ENCODE measurements at regions not wholly inside any gene's neighbourhood (a gene's known extent, or its start where the extent isn't known, plus 50 kb on each side); places are given as distances from the start of the nearest gene placed in this dataset.
"Not testable (repeated sequence)": the region's sequence is repeated elsewhere in the genome, so short reads cannot be mapped to it uniquely, and the experiment has no call there.

DNA sequence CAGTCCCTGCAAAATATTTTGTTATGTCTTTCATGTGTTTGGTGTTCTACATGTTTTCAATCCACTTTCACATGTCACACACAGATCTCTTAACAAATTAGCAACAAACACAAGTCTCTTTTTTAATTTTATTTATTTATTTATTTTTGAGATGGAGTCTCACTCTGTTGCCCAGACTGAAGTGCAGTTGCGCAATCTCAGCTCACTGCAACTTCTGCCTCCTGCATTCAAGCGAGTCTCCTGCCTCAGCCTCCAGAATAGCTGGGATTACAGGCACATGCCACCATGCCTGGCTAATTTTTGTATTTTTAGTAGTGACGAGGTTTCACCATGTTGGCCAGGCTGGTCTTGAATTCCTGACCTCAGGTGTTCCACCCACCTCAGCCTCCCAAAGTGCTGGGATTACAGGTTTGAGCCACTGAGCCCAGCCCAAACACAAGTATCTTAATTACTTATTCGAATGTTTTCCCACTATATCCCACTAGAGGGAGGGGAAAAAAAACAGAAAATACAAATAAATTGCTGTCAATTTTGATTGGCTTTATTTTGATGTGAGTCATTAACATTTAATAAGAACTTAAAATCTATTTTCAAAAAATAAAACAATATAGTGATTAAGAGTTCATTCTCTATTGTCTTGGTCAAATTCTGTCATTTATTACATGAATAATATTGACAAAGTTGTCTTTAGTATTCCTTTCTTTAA lies 1641.0 kb upstream of the CELF4 start:
- not testable (repeated sequence) for DNase-seq

DNA sequence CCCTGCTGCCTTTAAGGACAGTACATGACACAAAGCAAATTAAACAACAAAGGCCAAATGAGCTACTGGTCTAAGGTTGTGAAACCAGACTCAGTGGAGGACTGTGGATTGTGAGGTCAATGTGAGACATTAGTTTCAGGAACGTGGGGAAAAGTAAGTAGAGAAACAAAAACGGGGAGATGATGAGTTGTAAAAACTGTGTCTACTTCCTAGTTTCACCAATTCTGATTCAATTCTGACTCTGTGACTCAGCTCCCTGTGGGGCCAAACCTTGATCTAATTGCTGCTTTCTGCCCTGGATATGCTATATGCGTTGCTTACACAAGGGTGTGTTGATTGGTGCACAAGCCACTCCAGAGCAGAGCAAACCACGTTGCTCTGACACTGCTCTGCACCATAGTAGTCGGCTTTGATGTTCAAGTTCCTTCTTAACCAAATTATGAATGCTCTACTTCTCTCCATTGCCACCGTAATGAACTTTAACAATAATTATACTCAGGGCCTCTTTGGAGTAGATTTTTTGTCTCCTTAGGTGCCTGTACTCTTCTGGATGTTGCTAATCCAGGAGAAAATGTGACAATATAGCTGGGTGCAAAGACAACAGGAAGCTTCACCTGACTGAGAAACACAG lies 1640.1 kb upstream of the CELF4 start:
- no peak for DNase-seq

DNA sequence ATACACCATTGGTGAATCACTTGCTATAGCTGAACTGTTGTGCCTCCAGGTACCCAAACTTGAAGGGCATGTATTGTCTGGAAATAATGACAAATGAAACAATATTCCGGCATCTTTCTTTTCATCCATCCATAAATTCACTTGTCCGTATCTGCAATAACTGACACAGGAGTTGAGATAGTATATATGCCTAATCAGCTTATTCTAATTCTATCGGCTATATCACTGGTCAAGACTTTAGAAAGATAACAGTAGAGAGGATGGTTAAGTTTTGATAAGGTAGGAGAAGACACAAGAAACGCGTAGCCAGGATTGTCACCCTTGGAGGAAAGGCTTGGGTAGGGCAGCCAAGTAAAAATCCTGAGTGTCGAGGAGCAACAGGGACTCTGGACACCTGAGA lies 1634.6 kb upstream of the CELF4 start:
- DNase-seq = no peak

DNA sequence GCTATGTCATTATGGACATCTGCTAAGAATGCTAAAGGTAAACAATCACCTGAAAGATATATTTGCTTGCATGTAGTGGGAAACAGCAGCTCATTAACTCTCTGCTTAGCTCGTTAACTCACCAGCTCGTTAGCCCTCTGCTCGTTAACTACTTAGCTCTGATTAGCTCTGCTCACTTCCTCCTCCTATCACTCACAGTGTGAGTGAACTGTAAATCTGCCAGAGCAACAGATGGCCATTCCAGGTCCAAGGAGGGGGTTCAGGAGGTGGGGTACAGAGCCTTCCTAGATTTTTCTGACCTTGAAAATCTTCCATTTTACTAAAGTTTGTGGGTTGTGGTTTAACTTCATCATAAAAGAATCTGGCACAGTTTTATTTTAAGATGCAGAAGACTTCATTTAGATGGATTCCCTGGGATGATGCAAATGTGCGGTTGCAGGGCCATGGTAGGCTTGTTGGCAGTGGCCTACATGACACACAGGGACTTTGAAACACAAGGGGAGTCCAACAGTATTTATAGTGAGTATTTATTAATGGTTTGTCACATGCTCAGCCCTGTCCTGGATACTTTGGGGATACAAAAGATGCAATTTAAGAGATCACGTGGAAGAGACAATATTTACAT lies 1633.7 kb upstream of the CELF4 start:
- DNase-seq = no peak

DNA sequence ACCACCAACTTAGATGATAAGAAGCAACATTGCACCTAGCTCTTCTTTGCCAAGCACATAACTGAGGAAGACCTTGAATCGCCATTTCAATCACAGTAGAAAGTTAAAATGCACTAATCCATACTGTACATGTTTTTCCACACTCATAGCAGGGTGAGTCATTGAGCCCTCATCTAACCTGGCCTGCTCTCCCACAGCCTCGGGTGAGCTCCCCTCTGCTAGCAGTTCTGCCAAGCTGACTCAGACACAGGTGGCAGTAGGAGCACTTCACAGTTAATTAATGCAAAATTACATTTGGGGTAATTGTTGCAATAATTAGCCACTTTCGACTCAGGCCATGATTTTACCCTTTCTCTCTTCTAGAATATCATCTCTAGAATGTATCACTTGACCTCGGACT lies 1632.8 kb upstream of the CELF4 start:
- no peak for DNase-seq

DNA sequence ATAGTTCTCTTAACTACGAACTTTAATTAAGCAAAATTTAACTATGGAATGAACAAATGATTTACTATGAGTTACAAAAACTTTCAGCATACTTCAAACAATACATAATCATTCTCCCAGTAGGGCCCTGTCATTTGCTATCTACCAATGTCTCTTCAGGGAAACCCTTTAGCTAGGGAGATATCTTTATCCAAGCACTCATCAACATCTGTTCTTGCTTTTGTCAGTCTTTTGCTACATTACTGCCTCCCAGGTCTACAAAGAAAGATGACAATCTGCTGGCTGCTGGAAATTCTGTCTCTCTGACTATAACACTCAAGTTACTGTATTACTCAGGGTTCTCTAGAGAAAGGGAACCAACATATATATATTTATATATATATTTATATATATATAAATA lies 1626.3 kb upstream of the CELF4 start:
- no peak for DNase-seq

DNA sequence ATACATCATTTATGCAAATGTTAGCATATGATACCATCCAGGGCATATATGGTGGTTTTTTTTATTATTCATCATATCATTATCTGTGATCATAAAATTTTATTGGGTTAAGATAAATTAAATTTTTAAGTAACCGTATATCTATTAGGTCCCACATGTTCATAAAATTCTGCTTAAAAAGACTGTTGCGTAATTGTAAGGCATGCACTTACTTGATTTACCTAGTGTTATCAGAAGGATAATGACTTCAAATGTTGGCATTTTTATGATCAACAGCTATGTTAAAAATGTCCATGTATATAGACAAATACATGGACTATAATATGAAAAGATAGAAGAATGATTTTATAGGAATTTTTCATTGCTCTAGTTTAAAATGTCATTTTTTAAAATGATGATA lies 1625.5 kb upstream of the CELF4 start:
- no peak for DNase-seq

DNA sequence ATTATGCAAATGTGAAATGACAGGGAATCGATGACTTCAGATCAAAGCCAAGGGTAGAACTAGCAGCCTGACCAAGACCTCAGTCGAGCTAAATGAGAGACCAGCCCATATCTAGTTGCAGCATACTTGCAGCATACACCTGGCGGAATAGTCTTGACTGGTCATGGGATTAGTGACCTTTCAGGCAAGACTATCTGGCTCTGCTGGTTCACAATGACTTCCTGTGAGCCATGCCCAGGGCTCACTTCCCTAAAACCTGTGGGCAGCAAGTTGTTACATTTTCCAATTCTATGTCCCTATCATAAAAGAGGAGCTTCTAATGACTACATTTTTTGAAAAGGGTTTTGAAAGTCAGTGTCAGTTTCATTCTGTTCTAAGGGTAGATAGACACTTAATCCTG lies 1624.9 kb upstream of the CELF4 start:
- DNase-seq = no peak

DNA sequence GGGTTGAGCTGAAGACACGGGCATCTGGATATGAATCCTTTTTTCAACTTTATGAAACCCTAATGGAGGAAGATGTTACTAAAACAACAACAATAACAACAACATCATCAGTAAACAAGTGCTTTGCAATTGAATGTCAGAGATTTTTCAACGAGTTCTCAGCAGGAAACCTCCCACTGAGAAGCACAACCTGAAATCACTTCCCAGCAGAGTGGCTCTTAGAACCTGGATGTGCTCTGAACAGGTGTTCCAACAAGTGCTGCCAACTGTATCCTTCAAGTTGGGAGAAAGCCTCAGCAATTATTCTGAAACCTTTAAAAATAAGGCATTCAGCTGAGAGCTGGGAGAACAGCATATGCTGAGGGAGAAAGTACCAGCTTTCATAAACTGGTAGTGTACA lies 1622.7 kb upstream of the CELF4 start:
- DNase-seq = no peak

DNA sequence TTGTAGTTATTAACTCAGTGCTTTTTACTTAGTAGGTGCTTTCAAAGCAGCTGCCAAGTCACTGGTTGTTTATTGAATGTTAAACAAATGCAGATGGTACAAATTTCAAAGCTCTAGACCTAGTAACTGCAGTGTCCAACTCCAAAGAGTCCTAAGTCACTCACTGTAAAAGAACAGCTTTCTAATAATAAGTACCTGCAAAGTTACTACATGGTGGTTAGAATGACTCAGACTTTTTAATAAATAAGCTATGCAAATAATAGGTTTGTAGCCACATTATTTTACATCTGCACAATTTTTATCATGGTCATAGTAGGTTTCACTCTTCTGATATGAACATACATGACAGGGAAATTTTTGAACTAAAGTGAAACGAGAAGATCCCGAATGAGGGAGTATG lies 1620.4 kb upstream of the CELF4 start:
- no peak for DNase-seq

DNA sequence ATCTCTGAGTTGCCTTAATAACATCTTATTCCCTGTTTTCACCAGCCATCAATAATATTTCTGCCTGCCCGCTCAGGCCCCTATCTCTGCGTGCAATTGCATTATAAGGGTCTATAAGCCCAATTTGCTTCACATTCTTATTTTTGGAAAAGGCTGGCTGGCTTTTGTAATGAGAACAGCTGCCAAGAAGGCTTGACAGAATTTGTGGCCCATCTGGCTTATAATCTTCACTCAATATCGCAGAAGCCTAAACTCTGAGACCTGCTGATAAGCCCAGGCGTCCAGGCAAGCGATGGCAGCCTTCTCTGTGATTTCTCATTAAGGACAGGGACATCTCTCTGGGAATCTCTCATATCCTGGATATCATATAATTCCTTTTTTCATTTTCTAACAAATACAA lies 1618.6 kb upstream of the CELF4 start:
- DNase-seq = no peak

DNA sequence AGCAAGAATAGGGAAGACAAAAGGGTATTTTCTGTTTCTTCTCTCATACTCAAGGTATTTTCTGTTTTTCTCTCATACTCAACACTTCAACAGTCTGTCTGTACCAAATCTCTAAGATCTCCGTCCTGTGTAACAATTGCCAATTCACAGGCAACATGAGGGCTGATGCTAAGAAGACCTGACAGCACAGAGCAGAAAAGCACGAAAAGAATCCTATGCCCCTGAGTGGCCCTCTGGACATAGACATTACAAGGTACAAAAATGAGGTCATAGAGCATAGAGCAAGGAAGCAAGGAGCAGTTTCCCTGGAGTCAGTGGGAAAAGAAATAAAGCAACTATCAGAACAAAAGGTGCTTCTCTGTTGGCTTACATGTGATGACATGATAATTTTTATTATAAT lies 1612.6 kb upstream of the CELF4 start:
- no peak for DNase-seq

DNA sequence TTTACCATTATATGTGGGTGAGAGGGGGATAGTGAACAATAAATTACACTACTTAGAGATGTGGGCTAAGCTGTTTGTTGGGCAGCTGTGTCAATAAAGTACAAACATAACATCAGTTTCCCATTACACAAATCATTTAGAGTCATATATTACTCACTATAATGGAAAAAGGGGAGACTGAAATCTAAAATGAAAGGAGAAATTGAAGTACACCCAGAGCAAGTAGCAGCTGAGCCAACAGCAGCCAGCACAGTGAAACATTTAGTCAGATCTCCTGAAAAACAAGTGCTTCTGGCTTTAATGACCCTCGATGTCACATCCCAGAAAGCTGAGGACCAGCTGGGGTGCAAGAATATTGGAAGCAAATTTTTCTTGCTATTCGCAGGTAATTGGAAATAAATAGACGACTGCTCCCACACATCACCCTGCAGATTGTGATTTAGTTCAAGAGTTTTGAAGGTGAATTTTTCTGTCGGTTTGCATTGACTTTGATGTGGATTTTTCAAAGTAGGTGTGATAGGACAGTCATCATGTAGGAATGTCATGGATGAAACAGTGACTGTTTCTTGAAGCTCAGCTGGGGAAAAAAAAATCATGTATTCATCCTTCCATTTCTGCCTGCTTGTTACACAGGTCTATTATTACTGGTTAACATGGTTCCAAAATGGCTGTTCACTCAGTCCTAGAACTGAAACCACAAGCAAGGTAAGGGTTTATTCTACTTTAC lies 1607.3 kb upstream of the CELF4 start:
- no peak for DNase-seq

DNA sequence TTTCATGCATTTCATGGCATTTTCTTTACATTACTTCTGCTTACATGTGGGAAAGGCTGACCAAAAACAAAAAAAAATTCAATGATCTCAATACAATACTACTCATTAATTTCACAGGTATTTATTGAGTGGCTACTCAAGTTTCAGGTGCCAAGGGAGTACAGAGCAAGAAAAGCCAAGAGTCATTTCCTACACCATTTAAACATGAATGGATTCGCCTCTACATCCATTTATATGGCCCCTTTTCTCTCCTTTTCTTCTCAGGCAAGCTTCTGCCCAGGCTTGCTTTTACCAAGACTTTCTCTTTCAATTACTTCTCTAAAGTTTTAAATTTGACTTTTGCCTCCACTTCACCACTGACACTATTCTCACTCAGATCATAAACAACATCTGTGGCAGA lies 1603.1 kb upstream of the CELF4 start:
- no peak for DNase-seq

DNA sequence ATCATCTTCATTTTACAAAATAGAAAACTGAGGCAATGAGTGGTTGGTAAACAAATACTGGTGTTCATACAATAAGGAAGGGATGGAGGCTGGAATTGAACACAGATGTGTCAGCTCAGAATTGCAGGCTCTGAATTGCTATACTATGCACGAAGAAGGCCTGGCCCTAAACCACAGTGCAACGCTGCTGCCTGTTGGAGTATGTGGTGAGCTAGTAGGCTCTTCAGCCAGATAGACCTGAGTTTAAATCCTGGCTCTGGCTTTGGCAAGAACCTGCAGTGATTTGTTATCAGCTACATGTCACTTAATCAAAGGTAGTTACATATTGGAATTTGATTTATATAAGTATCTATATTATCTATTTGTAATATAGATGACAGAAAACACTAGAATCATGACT lies 1602.4 kb upstream of the CELF4 start:
- no peak for DNase-seq

DNA sequence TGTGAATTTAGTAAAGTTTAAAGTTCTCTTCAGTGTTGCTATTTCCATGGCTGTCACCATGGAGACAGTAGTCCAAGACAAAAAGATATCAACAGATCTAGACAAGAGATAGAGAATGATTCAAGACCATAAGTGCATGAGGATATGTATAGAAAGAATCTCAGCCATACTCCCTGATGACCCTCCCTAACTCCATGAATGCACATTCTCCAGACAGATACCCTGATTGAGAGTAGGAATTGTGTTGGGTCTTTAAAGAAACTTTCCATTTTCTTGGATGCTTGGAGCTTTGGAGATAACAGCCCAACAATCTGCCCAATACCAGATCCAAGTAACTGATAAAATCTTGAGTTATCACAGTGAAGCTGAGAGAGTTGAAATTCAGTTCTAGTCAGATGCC lies 1601.2 kb upstream of the CELF4 start:
- DNase-seq = no peak

DNA sequence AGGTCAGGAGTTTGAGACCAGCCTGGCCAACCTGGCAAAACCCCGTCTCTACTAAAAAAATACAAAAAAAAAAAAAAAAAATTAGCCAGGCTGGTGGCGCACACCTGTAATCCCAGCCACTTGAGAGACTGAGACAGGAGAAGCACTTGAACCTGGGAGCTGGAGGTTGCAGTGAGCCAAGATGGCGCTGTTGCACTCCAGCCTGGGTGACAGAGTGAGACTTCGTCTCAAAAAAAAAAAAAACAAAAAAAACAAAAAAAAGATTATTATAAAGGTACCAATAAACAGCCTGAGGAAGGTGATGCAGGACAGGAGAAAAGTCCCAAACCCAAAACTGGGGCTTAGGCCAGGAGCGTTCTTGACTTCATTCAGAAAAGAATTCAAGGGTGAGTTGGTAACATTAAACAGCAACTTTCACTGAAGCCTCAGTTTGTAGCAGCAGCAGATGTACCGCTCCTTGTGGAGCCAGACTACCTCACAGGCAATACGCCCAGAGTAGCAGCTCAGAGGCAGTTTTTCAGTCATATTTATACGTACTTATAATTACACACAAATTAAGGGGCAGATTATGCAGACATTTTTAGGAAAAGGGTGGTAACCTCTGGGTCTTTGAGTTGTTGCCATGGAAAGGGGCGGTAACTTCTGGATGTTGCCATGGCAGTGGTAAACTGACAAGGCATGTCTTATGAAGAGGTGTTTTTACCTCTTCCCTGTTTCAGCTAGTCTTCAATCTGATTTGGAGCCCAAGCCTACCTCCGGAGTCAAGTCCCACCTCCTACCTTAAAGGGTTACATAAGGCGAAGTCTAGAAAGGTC lies 1596.6 kb upstream of the CELF4 start:
- DNase-seq = no peak

DNA sequence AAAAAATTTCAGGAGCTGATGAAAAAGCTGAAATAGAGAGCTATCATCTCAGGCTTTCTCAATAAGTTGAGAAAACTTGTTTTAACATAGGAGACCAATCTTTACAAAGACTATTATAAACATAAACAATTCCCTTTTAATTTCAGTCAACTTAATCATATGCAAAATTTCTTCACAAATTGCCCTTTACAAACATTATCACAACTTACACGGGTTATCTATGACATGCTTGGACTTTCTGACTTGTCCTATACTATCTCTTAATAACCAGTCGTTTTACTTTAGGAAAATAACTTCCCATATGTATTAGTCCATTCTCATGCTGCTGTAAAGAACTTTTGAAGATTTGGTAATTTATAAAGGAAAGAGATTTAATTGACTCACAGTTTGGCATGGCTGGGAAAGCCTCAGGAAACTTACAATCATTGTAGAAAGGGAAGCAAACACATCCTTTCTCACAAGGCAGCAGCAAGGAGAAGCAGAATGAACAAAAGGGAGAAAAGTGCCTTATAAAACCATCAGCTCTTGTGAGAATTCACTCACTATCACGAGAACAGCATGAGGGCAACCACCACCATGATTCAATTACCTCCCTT lies 1583.7 kb upstream of the CELF4 start:
- DNase-seq = no peak

DNA sequence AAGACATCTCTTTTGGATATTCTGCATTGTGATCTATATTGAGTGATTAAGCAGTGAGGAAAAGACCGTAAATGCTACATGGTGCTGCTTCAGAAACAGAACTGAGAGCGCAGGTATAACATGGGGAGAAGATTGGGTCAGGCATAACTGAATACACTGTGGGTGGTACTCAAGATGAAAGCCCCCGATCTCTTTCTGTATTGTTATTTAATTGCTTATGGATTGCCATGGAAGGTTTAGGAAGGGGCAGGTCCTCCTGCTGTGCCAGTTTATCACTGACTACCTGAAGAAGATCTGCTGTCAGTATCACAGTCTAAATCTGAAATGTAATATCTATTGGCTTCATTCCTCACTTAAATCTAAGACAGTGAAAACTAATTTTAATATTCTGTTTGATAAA lies 1568.7 kb upstream of the CELF4 start:
- no peak for DNase-seq

DNA sequence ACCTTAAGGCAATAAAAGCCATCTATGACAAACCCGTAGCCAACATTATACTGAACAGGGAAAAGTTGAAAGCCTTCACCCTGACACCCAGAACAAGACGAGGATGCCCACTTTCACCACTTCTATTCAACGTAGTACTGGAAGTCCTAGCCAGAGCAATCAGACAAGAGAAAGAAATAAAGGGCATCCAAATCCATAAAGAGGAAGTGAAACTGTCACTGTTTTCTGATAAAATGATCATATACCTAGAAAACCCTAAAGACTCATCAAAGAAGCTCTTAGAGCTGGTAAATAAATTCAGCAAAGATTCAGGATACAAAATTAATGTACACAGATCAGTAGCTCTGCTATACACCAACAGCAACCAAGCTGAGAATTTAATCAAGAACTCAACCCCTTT lies 1561.9 kb upstream of the CELF4 start:
- not testable (repeated sequence) for DNase-seq

DNA sequence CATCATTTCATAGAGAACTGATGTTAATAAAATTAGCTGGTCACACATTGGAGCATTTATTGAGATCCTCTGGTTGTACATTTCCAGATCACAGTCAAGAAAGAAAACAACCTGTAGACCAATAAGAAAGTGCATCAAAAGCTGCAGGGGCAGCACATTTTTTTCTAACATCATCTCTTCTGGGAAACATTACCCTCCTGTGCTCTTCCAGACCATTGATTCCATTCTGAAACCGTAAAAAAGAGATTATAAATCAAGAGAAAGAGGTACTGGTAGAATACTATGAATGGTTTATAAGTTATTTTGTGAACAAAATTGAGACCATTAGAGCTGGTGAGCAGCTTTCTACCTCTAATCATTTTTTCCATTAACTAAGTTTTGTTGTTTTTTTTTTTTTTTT lies 1548.2 kb upstream of the CELF4 start:
- no peak for DNase-seq

DNA sequence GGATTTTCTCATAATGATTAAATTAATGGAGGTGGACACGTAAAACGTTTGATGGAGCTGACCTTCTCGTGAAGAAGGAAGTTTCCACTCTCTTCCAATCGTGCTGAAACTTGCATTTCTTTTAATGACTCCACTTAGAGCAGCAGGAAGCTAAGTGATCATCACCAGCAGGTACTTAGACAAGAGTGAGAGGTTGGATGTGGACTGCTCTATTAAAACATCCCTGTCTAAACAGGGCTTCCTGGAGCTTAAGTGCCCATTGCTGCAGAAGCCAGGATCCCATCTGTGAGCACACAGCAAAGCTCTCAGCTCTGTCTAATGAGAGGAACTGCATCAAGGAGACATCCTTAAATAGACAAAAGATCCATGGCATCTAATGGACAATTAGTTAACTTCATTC lies 1539.5 kb upstream of the CELF4 start:
- no peak for DNase-seq

DNA sequence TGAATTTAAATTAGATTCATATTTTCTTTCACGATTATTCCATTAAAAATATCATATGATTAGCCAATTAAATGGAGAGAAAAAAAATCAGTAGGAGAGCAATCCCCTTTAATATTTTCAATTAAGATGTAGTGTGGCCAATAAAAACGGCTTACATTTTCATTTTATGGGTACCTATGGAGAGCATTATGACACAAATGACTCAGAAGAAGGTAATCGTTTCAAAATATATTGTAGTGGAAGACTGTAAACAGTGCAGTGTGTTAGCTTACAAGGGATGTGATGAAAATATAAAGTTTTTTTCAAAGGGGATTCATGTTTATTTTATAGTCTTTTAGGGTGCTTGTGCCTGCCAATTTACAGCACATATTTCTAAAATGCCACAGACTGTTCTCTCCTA lies 1507.4 kb upstream of the CELF4 start:
- DNase-seq = no peak
